Kidney capillary endothelial cell (primary cell): ENCODE measurements at regions not wholly inside any gene's neighbourhood (a gene's known extent, or its start where the extent isn't known, plus 50 kb on each side); places are given as distances from the start of the nearest gene placed in this dataset.
"Not testable (repeated sequence)": the region's sequence is repeated elsewhere in the genome, so short reads cannot be mapped to it uniquely, and the experiment has no call there.

Experiments
- DNase-seq: peaks from one replicate; pipeline ENCODE4 v3.0.0-alpha.2; 2018; ENCODE audit warnings: low spot score

- no peak for DNase-seq
Measured at GRCh38 chr6:80544976-80545722, 438.7 kb downstream of the BCKDHB start.

GRCh38 chr6:80544555-80544954, 438.1 kb downstream of the BCKDHB start:
- no peak for DNase-seq

DNA sequence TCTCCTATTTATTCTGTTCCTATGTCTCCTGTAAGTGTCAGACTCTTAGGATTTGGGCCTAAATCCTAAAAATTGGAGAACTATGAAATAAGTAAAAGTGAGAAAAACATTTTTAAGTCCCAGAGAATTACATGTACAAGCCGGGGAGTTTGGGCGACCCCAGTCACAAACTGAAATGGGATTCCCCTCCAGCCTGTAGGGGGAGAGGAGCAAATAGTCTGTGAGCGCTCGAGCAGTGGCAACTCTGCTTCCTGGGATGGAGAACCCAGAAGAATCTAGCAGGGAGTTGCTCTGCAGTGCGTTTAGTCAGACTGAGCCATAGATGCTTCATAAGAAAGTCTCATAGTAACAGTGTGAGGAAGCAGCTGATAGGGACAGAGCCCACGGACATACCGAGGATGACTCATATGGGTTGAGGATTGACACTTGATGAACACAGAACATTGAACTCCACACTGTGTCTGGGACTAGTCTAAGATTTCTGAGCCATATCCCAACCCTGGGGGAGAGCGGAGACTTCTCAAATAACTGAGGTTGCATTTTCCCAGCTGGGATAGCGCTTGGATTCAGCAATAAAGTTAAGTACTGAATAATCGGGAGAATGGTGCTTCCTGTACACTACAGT, 437.2 kb downstream of the BCKDHB start:
- no peak for DNase-seq

DNA sequence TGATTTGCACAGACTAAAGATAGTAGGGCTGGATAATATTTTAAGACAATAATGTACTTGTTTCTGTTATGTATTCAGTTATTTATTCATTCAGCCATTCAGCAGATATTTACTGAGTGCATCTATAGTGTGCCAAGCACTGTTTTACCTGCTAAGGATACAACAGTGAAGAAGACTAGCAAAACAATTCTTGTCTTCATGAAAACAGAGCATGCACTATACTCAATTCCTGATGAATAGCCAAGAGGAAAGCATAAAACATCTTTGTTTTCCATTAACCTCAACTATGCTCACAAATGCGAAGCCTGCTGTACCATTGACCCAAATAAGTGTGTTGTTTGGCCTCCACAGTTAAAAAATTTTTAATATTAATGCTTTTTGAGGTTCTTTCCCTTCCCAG, 436.7 kb downstream of the BCKDHB start:
- DNase-seq, result no peak

GRCh38 chr6:80541886-80542285, 435.4 kb downstream of the BCKDHB start:
- no peak for DNase-seq

GRCh38 chr6:80541181-80541580, 434.7 kb downstream of the BCKDHB start:
- DNase-seq, result peak; percentile 26

DNA sequence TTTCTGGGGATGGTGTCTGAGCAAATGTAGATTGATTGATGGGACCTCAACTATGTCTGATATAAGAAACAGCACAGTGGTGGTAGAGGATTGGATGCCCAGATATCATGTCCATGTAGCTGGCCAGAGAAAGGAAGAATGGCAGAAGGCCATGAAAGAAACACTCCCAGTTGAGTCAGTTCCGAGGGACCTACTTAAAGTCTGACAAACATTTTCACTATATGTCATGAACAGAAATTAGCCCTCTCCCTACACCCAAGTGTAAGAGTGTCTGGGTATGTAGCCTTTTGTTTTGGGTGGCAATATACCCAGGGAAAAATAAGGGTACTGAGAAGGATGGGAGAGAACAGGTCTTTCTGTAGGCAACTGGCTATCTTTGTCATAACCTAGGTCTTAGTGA, 434.2 kb downstream of the BCKDHB start:
- no peak for DNase-seq

GRCh38 chr6:80537118-80537972, 430.9 kb downstream of the BCKDHB start:
- no peak for DNase-seq

DNA sequence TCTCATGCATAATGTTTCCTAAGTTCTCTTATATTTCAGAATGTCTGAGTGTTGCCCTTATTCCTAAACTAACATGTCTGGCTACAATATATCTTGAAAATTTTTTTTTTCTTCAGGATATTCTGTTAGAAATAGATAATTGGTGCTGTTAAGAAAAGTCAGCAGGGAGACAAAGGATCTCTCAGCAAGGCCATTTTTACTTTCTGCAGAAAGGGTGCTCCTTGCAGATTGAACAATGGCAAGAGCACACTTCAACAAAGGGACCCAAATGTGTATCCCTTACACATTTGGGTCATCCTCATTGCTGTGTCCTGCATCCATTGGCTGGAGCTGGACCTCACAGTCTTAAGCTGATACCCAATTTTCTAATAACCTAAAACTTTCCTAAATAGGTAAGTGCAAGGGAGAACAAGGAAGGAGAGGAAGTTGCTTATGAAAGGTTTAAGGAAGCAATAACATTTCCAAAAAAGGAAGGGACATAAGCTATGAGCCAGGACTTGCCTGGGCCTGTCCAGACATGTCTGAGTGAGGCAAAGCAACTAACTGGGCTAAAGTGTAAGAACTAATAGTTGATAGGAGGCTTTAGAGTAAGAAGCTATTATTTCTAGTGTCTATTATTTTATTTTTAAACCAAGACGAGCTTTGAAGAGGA, 429.6 kb downstream of the BCKDHB start:
- no peak for DNase-seq

DNA sequence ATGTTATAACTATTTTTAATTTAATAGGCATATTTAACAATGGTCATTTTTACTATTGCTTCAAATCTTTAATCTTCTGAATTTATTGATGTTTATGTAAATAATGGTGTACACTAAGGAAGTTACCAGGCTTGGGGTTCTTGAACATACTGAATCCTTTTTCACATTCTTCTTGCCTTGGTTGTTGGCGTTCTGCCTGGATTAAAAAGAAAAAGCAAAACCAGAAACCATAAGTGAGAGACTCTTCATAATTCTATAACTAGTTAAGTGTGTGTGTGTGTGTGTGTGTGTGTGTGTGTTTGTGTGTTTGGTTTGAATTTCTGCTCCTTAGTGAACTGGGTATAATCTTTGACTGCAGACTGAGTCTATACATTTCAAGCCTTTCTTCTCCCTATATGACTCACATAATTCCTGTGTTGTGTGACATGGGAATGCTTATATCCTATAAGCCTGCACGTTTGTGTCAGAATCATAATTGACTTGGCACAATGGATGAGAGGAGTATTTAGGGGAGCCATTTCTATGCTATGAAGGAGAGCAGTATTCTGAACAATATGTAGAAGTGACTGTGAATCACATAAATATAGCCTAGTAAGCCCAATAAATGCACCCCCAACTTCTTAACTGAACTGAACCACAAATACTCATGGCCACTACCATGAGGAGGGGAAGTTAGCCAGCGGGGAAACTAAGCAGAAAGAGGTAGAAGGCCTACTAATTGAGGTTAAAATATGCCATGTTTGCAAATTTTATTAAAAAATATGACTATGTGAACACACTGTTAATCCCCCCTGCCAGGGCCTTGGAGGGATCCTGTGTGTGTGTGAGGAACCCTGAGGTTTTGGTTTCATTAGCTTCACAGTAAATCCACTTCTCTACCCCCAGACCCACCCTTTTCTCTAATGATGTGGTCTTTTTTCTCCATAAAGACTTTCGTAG, 425.5 kb downstream of the BCKDHB start:
- no peak for DNase-seq

- no peak for DNase-seq
Measured at GRCh38 chr6:80530103-80530502, 423.6 kb downstream of the BCKDHB start.

DNA sequence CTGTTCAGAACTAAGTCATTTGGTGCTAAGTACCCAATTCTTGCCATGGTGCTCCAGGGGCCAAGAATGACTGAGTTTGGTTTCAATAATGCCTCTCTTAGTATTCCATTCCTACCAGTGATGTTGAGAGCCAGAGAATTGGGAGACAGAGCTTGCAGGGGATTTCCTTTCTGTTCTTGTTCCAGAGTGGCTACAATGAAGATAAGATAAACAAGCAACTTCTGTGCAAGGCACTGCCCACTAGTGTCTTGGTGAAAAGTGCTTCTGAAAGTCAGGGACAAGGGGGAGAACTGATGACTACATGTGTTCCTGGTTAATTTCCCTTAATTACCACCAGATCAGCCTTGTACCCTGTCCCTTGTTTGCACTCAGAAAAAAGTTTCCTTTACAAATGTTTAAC, 421.6 kb downstream of the BCKDHB start:
- DNase-seq, result no peak

DNA sequence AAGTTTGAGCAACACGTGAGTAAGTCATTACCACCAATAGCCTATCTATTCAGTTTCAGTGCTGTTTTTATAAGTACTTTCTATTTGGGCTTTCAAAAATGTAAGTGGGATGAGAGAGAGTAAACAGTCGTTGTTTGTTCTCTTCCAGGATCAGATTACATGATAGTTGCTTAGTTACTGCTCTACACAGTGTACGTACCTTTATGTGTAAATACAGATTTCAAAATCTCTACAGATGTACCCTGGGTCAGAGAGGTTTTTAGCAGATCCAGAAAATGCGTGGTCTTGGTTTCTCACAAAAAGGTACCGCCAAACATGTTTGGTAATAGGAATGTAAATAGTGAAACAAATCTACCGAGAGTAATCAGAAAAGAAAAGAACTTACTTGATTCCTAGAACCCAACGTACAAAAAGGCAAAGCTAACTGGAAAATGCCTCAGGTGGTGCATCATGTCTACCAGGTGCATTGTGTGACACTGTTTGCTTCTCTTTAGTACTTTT, 421.1 kb downstream of the BCKDHB start:
- DNase-seq, result no peak

GRCh38 chr6:80523531-80523997, 417.1 kb downstream of the BCKDHB start:
- DNase-seq, result peak; percentile 65

- DNase-seq, result no peak
Measured at GRCh38 chr6:80523010-80523409, 416.5 kb downstream of the BCKDHB start.

GRCh38 chr6:80522576-80522975, 416.1 kb downstream of the BCKDHB start:
- DNase-seq, result peak; percentile 37

DNA sequence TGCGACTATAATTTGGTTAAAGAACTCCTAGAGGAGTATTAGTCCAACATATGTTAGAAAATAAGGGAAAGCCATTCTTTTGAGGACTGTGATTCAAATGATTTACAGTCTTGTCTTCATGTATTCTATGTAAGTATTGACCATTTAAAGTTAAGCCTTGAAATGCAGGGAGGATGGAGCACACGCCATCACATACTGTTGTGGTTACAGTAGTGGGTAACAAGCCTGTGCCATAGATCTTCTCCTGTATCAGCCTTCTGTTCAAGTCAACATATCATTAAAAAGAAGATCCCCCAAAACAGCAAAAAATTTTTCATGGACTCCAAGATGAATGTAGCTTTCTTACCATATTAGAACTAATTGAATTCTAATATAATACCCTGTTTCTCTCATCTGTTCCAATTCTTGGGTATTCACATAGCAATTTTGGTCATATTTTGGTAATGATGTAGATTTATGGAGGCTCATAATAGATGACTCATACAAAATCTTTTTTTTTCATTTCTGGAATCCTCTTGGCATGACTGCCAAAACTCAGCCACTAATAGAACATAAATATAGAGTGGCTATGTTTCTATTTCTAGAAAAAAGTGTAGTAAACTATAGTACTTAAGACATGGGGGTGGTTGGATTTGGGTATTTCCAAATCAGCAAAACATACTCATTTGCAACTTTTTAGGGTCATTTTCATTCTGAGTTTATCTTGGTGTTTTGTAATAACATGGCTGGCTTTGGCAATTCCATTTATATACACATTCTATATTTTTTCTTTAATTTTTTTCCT, 413.5 kb downstream of the BCKDHB start:
- DNase-seq, result no peak

- DNase-seq, result no peak
Measured at GRCh38 chr6:80517525-80517924, 411.1 kb downstream of the BCKDHB start.

GRCh38 chr6:80510521-80510920, 404.1 kb downstream of the BCKDHB start:
- not testable (repeated sequence) for DNase-seq
